Bronchial epithelial cell (primary cell): ENCODE measurements at regions not wholly inside any gene's neighbourhood (a gene's known extent, or its start where the extent isn't known, plus 50 kb on each side); places are given as distances from the start of the nearest gene placed in this dataset.
A peak's percentile ranks its signal among the peaks of the same experiment; 100 is the strongest.

Experiments
- DNase-seq: peaks from one replicate; pipeline ENCODE4 v3.0.0-alpha.2; 2010; ENCODE audit warnings: low read depth
- FAIRE-seq: peaks from 2 replicates; lab custom pipeline; 2011; peaks lifted over from hg19 to GRCh38; lab: Jason Lieb, UNC
- H3K27me3 ChIP-seq: 2 replicates; pipeline ENCODE4 v1.5.1; 2011; ENCODE audit warnings: low read length; ENCODE audit not compliant: control insufficient read depth, insufficient read depth
- H3K36me3 ChIP-seq: 2 replicates; pipeline ENCODE4 v1.5.1; 2011; ENCODE audit warnings: low read length; ENCODE audit not compliant: control insufficient read depth, insufficient read depth
- H3K4me3 ChIP-seq: 2 replicates; pipeline ENCODE4 v1.5.1; 2011; ENCODE audit warnings: mild to moderate bottlenecking, low read depth, low read length, control low read depth
- CTCF ChIP-seq: IDR thresholded peaks from 2 replicates; pipeline ENCODE4 v1.5.1; 2011; ENCODE audit warnings: mild to moderate bottlenecking, moderate library complexity, low read length, control low read depth, inconsistent platforms; ENCODE audit not compliant: insufficient read depth, severe bottlenecking

GRCh38 chr6:168895102-168895812, 358.4 kb downstream of the THBS2 start:
- FAIRE-seq (peak; percentile 18), DNase-seq (peak; percentile 65)
- peak; percentile 87 for TF ChIP-seq CTCF
- Histone ChIP-seq H3K4me3 (no peak overlapping the region), H3K36me3 (no peaks in the 10 kb centered on the region), H3K27me3 (no peaks in the 10 kb centered on the region)

DNA sequence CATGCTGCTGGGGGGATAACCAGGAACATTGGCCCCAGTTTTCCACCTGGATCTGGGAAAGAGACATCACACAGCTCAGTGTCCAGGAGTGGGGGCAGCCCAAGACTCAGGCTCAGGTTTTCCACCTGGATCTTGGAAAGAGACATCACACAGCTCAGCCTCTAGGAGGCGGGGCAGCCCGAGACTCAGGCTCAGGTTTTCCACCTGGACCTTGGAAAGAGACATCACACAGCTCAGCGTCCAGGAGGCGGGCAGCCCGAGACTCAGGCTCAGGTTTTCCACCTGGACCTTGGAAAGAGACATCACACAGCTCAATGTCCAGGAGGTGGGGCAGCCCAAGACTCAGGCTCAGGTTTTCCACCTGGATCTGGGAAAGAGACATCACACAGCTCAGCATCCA, 361.6 kb downstream of the THBS2 start:
- no peak for TF ChIP-seq CTCF
- DNase-seq = no peak
- no peaks in the 10 kb centered on the region for H3K36me3 ChIP-seq
- no peak overlapping the region for H3K4me3 ChIP-seq
- no peaks in the 10 kb centered on the region for H3K27me3 ChIP-seq
- FAIRE-seq = no peak

DNA sequence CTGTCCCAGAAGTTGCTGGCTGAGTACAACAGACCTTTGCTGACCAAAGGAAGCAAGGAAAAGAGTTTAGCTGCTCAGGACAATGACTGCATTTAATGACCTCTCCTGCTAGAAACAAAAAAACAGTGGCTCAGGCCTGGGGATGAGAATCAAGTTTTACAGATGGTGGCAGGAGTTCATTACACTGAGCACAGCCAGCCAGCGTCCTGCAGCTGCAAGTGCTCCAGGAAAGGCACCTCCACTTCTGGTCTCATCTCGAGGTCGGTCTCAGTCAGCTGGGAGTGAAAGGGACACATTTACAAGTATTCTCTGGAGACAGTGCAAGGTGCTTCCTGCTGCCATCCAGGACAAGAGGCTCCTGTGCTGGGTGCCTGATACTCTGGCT, 362.7 kb downstream of the THBS2 start:
- H3K36me3 ChIP-seq = no peaks in the 10 kb centered on the region
- H3K27me3 ChIP-seq = no peaks in the 10 kb centered on the region
- no peak for DNase-seq
- no peak overlapping the region for H3K4me3 ChIP-seq
- no peak for FAIRE-seq
- no peak for TF ChIP-seq CTCF

DNA sequence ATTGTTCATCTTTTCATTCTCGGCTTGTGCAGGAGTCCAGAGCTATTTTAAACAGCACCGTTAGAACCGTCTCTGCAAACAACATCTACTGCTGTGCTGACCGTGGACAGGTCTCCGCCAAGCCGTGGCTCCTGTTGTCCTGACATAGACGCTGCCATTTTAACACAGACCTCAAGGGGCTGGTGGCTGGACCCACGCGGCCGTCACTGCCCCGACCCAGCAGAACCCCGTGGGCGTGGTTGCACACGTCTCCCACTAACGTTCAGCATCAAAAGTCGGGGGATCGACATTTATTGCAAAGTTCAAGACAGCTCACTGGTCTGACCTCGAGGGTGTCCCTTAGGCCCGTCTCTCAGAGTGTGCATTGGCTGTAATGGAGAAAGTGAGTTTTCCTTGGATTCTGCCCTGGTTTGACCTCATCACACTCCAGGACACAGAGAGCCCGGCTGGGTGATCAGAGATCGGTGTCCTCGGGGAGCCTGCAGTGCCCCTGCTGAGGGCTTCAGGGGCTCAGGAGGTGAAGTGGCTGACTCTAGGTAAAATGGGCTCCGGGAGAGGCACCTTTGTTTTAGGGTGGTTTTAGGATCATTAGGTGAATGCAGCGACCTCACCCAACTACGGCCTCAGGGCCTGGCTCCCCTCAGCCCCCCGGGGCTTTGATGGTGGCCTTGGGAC, 363.2 kb downstream of the THBS2 start:
- no peak for TF ChIP-seq CTCF
- DNase-seq (no peak), FAIRE-seq (no peak)
- no peaks in the 10 kb centered on the region for H3K36me3 ChIP-seq
- H3K27me3 ChIP-seq = no peaks in the 10 kb centered on the region
- no peak overlapping the region for H3K4me3 ChIP-seq

DNA sequence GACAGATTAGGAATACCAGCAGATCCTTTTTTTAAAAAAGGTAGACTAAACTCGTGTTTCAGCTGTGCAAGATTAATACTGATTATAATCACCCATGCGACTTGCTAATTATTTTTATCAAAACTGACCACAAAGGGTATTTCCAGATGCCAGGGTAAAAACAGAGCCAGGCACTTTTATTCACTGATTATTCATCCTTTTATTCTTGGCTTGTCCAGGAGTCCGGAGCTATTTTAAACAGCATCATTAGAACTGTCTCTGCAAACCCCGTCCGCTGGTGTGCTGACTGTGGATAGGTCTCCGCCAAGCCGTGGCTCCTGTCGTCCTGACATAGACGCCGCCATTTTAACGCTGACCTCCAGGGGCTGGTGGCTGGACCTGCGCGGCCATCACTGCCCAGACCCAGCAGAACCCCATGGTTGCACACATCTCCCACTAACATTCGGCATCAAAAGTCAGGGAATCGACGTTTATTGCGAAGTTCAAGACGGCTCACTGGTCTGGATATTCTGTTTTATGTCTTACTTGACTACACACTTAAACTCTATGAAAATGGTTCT, 364.8 kb downstream of the THBS2 start:
- TF ChIP-seq CTCF = no peak
- Histone ChIP-seq H3K36me3 (no peaks in the 10 kb centered on the region), H3K4me3 (no peak overlapping the region), H3K27me3 (no peaks in the 10 kb centered on the region)
- FAIRE-seq (no peak), DNase-seq (no peak)
